ENCODE measurements at regions not wholly inside any gene's neighbourhood (a gene's known extent, or its start where the extent isn't known, plus 50 kb on each side); places are given as distances from the start of the nearest gene placed in this dataset.
"Not testable (repeated sequence)": the region's sequence is repeated elsewhere in the genome, so short reads cannot be mapped to it uniquely, and the experiment has no call there.

GRCh38 chr4:33890841-33891240 lies 2353.5 kb downstream of the ARAP2 start:
- Mint-ChIP-seq H3K4me3 (no peak overlapping the region), H3K4me1 (no peaks in the 10 kb centered on the region), H3K27me3 (no peaks in the 10 kb centered on the region), H3K9me3 (peaks cover 6% of the 10 kb centered on the region), H3K27ac (no peak overlapping the region), H3K36me3 (ENCODE audit: low read depth) (no peaks in the 10 kb centered on the region)
- DNase-seq = no peak
- intact Hi-C loops (cut with micrococcal nuclease) = no loop called here

GRCh38 chr4:33911959-33912358 lies 2332.4 kb downstream of the ARAP2 start:
- Mint-ChIP-seq H3K9me3 (peaks cover 4% of the 10 kb centered on the region), H3K27me3 (no peaks in the 10 kb centered on the region), H3K36me3 (ENCODE audit: low read depth) (no peaks in the 10 kb centered on the region), H3K4me1 (no peaks in the 10 kb centered on the region), H3K27ac (no peak overlapping the region), H3K4me3 (no peak overlapping the region)
- intact Hi-C loops (cut with micrococcal nuclease) = no loop called here
- no peak for DNase-seq

GRCh38 chr4:33914386-33914785 lies 2329.9 kb downstream of the ARAP2 start:
- DNase-seq = no peak
- Mint-ChIP-seq H3K27ac (no peak overlapping the region), H3K4me1 (no peaks in the 10 kb centered on the region), H3K4me3 (no peak overlapping the region), H3K36me3 (ENCODE audit: low read depth) (no peaks in the 10 kb centered on the region), H3K9me3 (no peaks in the 10 kb centered on the region), H3K27me3 (no peaks in the 10 kb centered on the region)
- intact Hi-C loops (cut with micrococcal nuclease) = no loop called here

- DNase-seq = no peak
- Mint-ChIP-seq H3K9me3 (peaks cover 5% of the 10 kb centered on the region), H3K4me1 (no peaks in the 10 kb centered on the region), H3K36me3 (ENCODE audit: low read depth) (no peaks in the 10 kb centered on the region), H3K27me3 (no peaks in the 10 kb centered on the region), H3K27ac (no peak overlapping the region), H3K4me3 (no peak overlapping the region)
- intact Hi-C loops (cut with micrococcal nuclease) = no loop called here
These were observed 2320.8 kb downstream of the ARAP2 start for GRCh38 chr4:33923469-33923868.

- Mint-ChIP-seq H3K27me3 (no peaks in the 10 kb centered on the region), H3K27ac (no peak overlapping the region)
These were observed 2320.1 kb downstream of the ARAP2 start for GRCh38 chr4:33924239-33924638.

GRCh38 chr4:33924811-33925210 lies 2319.5 kb downstream of the ARAP2 start:
- no peaks in the 10 kb centered on the region for H3K27me3 Mint-ChIP-seq
- no peak overlapping the region for H3K4me3 Mint-ChIP-seq
- peaks cover 5% of the 10 kb centered on the region for H3K9me3 Mint-ChIP-seq
- intact Hi-C loops (cut with micrococcal nuclease) = no loop called here
- no peaks in the 10 kb centered on the region for H3K4me1 Mint-ChIP-seq
- DNase-seq = no peak
- no peak overlapping the region for H3K27ac Mint-ChIP-seq
- no peaks in the 10 kb centered on the region for H3K36me3 Mint-ChIP-seq (ENCODE audit: low read depth)

More at GRCh38 chr4:33924239-33924638, 2320.1 kb downstream of the ARAP2 start:
- intact Hi-C loops (cut with micrococcal nuclease) = no loop called here
- H3K9me3 Mint-ChIP-seq = peaks cover 5% of the 10 kb centered on the region
- no peaks in the 10 kb centered on the region for H3K4me1 Mint-ChIP-seq
- no peak overlapping the region for H3K4me3 Mint-ChIP-seq
- no peak for DNase-seq
- H3K36me3 Mint-ChIP-seq (ENCODE audit: low read depth) = no peaks in the 10 kb centered on the region

GRCh38 chr4:33930497-33930896 lies 2313.8 kb downstream of the ARAP2 start:
- Mint-ChIP-seq H3K9me3 (peaks cover 11% of the 10 kb centered on the region), H3K36me3 (ENCODE audit: low read depth) (no peaks in the 10 kb centered on the region), H3K27me3 (no peaks in the 10 kb centered on the region), H3K4me1 (no peaks in the 10 kb centered on the region), H3K4me3 (no peak overlapping the region), H3K27ac (no peak overlapping the region)
- DNase-seq = no peak
- intact Hi-C loops (cut with micrococcal nuclease) = no loop called here

- H3K27me3 Mint-ChIP-seq = no peaks in the 10 kb centered on the region
- no peak overlapping the region for H3K27ac Mint-ChIP-seq
- peaks cover 11% of the 10 kb centered on the region for H3K9me3 Mint-ChIP-seq
- intact Hi-C loops (cut with micrococcal nuclease) = no loop called here
- DNase-seq = no peak
- no peaks in the 10 kb centered on the region for H3K4me1 Mint-ChIP-seq
- no peaks in the 10 kb centered on the region for H3K36me3 Mint-ChIP-seq (ENCODE audit: low read depth)
- H3K4me3 Mint-ChIP-seq = no peak overlapping the region
These were observed 2313.3 kb downstream of the ARAP2 start for GRCh38 chr4:33931026-33931425.

GRCh38 chr4:33940281-33940680 lies 2304.0 kb downstream of the ARAP2 start:
- Mint-ChIP-seq H3K4me1 (no peaks in the 10 kb centered on the region), H3K4me3 (no peak overlapping the region), H3K9me3 (no peaks in the 10 kb centered on the region), H3K36me3 (ENCODE audit: low read depth) (no peaks in the 10 kb centered on the region), H3K27ac (no peak overlapping the region), H3K27me3 (no peaks in the 10 kb centered on the region)
- intact Hi-C loops (cut with micrococcal nuclease) = no loop called here
- no peak for DNase-seq

GRCh38 chr4:33941854-33942253 lies 2302.5 kb downstream of the ARAP2 start:
- Mint-ChIP-seq H3K4me1 (no peaks in the 10 kb centered on the region), H3K9me3 (no peaks in the 10 kb centered on the region)

GRCh38 chr4:33948921-33949320 lies 2295.4 kb downstream of the ARAP2 start:
- no peaks in the 10 kb centered on the region for H3K27me3 Mint-ChIP-seq
- intact Hi-C loops (cut with micrococcal nuclease) = no loop called here
- no peaks in the 10 kb centered on the region for H3K4me1 Mint-ChIP-seq
- H3K4me3 Mint-ChIP-seq = no peak overlapping the region
- DNase-seq = no peak
- H3K27ac Mint-ChIP-seq = no peak overlapping the region
- no peaks in the 10 kb centered on the region for H3K9me3 Mint-ChIP-seq
- no peaks in the 10 kb centered on the region for H3K36me3 Mint-ChIP-seq (ENCODE audit: low read depth)

More at GRCh38 chr4:33941854-33942253, 2302.5 kb downstream of the ARAP2 start:
- H3K36me3 Mint-ChIP-seq (ENCODE audit: low read depth) = no peaks in the 10 kb centered on the region
- H3K27ac Mint-ChIP-seq = no peak overlapping the region
- intact Hi-C loops (cut with micrococcal nuclease) = no loop called here
- no peak overlapping the region for H3K4me3 Mint-ChIP-seq
- no peak for DNase-seq
- H3K27me3 Mint-ChIP-seq = no peaks in the 10 kb centered on the region

- H3K9me3 Mint-ChIP-seq; H3K27me3 Mint-ChIP-seq; DNase-seq; intact Hi-C loops (cut with micrococcal nuclease); H3K27ac Mint-ChIP-seq; H3K4me1 Mint-ChIP-seq; H3K4me3 Mint-ChIP-seq; H3K36me3 Mint-ChIP-seq (ENCODE audit: low read depth): not testable (repeated sequence)
These were observed 2290.5 kb downstream of the ARAP2 start for GRCh38 chr4:33953848-33954247.

- H3K36me3 Mint-ChIP-seq (ENCODE audit: low read depth) = no peaks in the 10 kb centered on the region
- H3K4me1 Mint-ChIP-seq = no peaks in the 10 kb centered on the region
- intact Hi-C loops (cut with micrococcal nuclease) = no loop called here
- DNase-seq = no peak
- no peak overlapping the region for H3K4me3 Mint-ChIP-seq
- H3K9me3 Mint-ChIP-seq = no peaks in the 10 kb centered on the region
- H3K27ac Mint-ChIP-seq = no peak overlapping the region
- H3K27me3 Mint-ChIP-seq = no peaks in the 10 kb centered on the region
These were observed 2289.6 kb downstream of the ARAP2 start for GRCh38 chr4:33954759-33955158.

GRCh38 chr4:33959519-33959918 lies 2284.8 kb downstream of the ARAP2 start:
- no peaks in the 10 kb centered on the region for H3K36me3 Mint-ChIP-seq (ENCODE audit: low read depth)
- H3K27ac Mint-ChIP-seq = no peak overlapping the region
- H3K4me1 Mint-ChIP-seq = no peaks in the 10 kb centered on the region
- H3K9me3 Mint-ChIP-seq = peaks cover 4% of the 10 kb centered on the region
- intact Hi-C loops (cut with micrococcal nuclease) = no loop called here
- no peak overlapping the region for H3K4me3 Mint-ChIP-seq
- no peaks in the 10 kb centered on the region for H3K27me3 Mint-ChIP-seq
- DNase-seq = no peak

- H3K9me3 Mint-ChIP-seq = peaks cover 4% of the 10 kb centered on the region
- H3K27me3 Mint-ChIP-seq = no peaks in the 10 kb centered on the region
- H3K36me3 Mint-ChIP-seq (ENCODE audit: low read depth) = no peaks in the 10 kb centered on the region
- DNase-seq = no peak
- no peaks in the 10 kb centered on the region for H3K4me1 Mint-ChIP-seq
- no peak overlapping the region for H3K27ac Mint-ChIP-seq
- intact Hi-C loops (cut with micrococcal nuclease) = no loop called here
- no peak overlapping the region for H3K4me3 Mint-ChIP-seq
These were observed 2282.6 kb downstream of the ARAP2 start for GRCh38 chr4:33961761-33962160.
